Heart left ventricle (tissue), 16 donors: ENCODE measurements at regions not wholly inside any gene's neighbourhood (a gene's known extent, or its start where the extent isn't known, plus 50 kb on each side); places are given as distances from the start of the nearest gene placed in this dataset.

Experiments
- ATAC-seq, 4 donors: fragments of 200-7000 bp; cut with Tn5 transposase; one replicate each; pipeline ENCODE4 v1.9.1; 2020 to 2022; ENCODE audit warnings: moderate library complexity in 4 of 4, mild to moderate bottlenecking in 3 of 4, moderate number of reproducible peaks in 1 of 4
- DNase-seq, 5 donors: peaks; one replicate each; pipeline ENCODE4 v3.0.0-alpha.2; 2020
- H3K27ac ChIP-seq, 12 donors: fragments of 200-600 bp; sonication (generic) in 4 of 12; one replicate each; pipeline versions ENCODE4 v1.5.0 to v1.8.0; 2016 to 2022; ENCODE audit warnings: mild to moderate bottlenecking in 2 of 12
- H3K27me3 ChIP-seq, 9 donors: fragments of 200-600 bp; sonication (generic) in 2 of 9; one replicate each; pipeline versions ENCODE4 v1.5.1 to v1.8.0; 2016 to 2022; ENCODE audit warnings: mild to moderate bottlenecking in 3 of 9
- H3K36me3 ChIP-seq, 9 donors: fragments of 200-600 bp; sonication (generic) in 2 of 9; one replicate each; pipeline versions ENCODE4 v1.5.0 to v1.8.0; 2018 to 2022; ENCODE audit warnings: mild to moderate bottlenecking in 2 of 9
- H3K4me1 ChIP-seq, 12 donors: fragments of 200-600 bp; sonication (generic) in 4 of 12; one replicate each; pipeline versions ENCODE4 v1.5.0 to v1.8.0; 2016 to 2022; ENCODE audit warnings: mild to moderate bottlenecking in 3 of 12
- H3K4me3 ChIP-seq, 12 donors: fragments of 200-600 bp; sonication (generic) in 4 of 12; one replicate each; pipeline versions ENCODE4 v1.5.0 to v1.8.0; 2017 to 2022; ENCODE audit warnings: mild to moderate bottlenecking in 9 of 12, moderate library complexity in 4 of 12
- H3K9me3 ChIP-seq, 12 donors: fragments of 200-600 bp; sonication (generic) in 4 of 12; one replicate each; pipeline versions ENCODE4 v1.5.0 to v1.8.0; 2016 to 2022; ENCODE audit warnings: mild to moderate bottlenecking in 1 of 12
- CTCF ChIP-seq, 12 donors: fragments of 200-600 bp; sonication (generic) in 4 of 12; IDR thresholded peaks; one replicate each; pipeline versions ENCODE4 v1.5.0 to v1.8.0; 2018 to 2022; ENCODE audit warnings: antibody characterized with exemption in 12 of 12, mild to moderate bottlenecking in 5 of 12
- POLR2A ChIP-seq, 2 donors: fragments of 450-650 bp; IDR thresholded peaks; one replicate each; pipeline ENCODE4 v1.6.1; 2017; ENCODE audit warnings: antibody characterized with exemption in 2 of 2, mild to moderate bottlenecking in 2 of 2, moderate library complexity in 2 of 2
- WGBS, 4 donors: extraction: QIAGEN DNeasy Blood & Tissue Kit in 2 of 4; methylation state at CpG; one replicate each; pipeline versions ENCODE4 v1.1.5 to v1.1.7; 2013 to 2018; 5-methylcytosine and 5-hydroxymethylcytosine counted together
- intact Hi-C, 10 donors: fragments of 100-400 bp; cut with DNase I; formaldehyde crosslinking; loops; one replicate each; pipeline versions ENCODE4 v1.11.1 to v1.14.2; 2022
- donor health status: ischemic (EF 13 %, LVEDD 7.1; RV severe dilation, severe dysfunction).
- donor health status: healthy with polysubstance abuse.
- donor health status: DM: no; HTN: yes; CAD: no.
- donor health status: DM: no; HTN: no; CAD: no.
- donor health status: ischemic (EF 25% LVEDD 6.9; RV normal size, moderate dysfunction).
- donor health status: ischemic (EF 25% LVEDD 5.7; RV mildly dilated, moderate dysfunction).
- donor health status: healthy.
- donor health status: DM: yes; HTN: yes; CAD: no.
- donor health status: ischemic (EF 35%, LVEDD 5.7; RV mildly dilated, moderate dysfunction).
- donor health status: nonischemic (EF 11% LVEDD 7.7; RV severe dilation, severe dysfunction).
- donor health status: DM: yes; HTN: yes; CAD: no.
- donor health status: PGD.
- donor health status: ischemic (EF 29% LVEDD 5.4; RV normal size, mild dysfunction).
- donor health status: nonischemic (EF 23%, LVEDD 6.1; RV moderate dilation, normal function).

GRCh38 chr2:220585241-220585640, 957.8 kb downstream of the SLC4A3 start:
- Histone ChIP-seq H3K9me3 (no peaks in the 10 kb centered on the region), H3K36me3 (no peaks in the 10 kb centered on the region), H3K4me3 (no peak overlapping the region), H3K27ac (no peak overlapping the region), H3K27me3 (no peaks in the 10 kb centered on the region), H3K4me1 (no peaks in the 10 kb centered on the region)
- TF ChIP-seq CTCF (IDR thresholded peaks at IDR 0.05): no peak
- no peak for TF ChIP-seq POLR2A (IDR thresholded peaks at IDR 0.05)
- WGBS, 4 donors: 35 to 71% (median 58%) methylated on average over 2 of the region's 2 CpGs
- ATAC-seq (no peak), DNase-seq (no peak)
- intact Hi-C loops: no loop called here

- TF ChIP-seq CTCF (IDR thresholded peaks at IDR 0.05) (no peak), POLR2A (IDR thresholded peaks at IDR 0.05) (no peak)
- H3K4me3 ChIP-seq: no peak overlapping the region
- H3K27me3 ChIP-seq: no peaks in the 10 kb centered on the region
- DNase-seq (no peak), ATAC-seq (no peak)
- no peak overlapping the region for H3K27ac ChIP-seq
- no peaks in the 10 kb centered on the region for H3K9me3 ChIP-seq
- no peaks in the 10 kb centered on the region for H3K4me1 ChIP-seq
- H3K36me3 ChIP-seq: no peaks in the 10 kb centered on the region
- intact Hi-C loops: no loop called here
- WGBS, 4 donors: 68 to 79% (median 75%) methylated on average over 5 of the region's 5 CpGs
Observed at GRCh38 chr2:220586980-220587530, 959.6 kb downstream of the SLC4A3 start.

DNA sequence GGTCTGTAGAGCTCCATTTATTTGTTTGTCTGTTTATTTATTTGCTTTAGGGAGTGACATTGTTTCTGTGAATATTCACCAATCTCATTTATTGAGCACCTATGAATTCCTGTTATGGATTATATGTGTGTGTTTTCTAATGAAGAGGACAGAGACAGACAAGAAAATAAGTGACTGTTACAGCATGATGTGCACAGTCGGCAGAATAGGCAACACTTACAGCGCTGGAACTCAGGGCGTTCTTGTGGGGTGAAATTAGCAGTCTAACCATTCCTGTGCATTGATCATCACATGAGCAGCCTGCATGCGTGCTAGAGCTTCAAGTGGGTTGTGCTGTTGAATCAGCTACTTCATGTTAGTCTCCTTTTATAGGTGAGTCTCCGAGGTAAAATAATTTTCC, 960.7 kb downstream of the SLC4A3 start:
- intact Hi-C loops: no loop called here
- 89 to 93% (median 92%) methylated on average over 5 of the region's 5 CpGs for WGBS, 4 donors
- H3K4me3 ChIP-seq: no peak overlapping the region

DNA sequence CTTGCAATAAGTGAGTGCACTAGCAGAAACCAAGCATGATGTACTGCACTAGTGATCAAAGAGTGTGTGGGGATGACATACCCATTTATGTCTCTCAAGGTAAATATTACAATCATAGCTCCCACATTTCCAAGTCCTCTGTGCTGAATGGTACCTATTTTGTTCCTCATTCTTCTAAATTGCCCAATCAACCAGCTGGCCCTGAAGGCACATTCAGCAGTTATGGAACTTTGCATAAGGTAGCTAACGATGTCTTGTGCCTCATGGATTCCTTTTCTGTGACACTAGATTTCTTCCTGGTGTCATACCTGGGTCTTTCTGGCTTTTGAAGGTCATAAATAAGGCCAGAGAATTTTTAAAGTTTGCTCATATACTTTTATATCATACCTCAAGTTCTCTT, 963.0 kb downstream of the SLC4A3 start:
- no peaks in the 10 kb centered on the region for H3K9me3 ChIP-seq
- DNase-seq (no peak), ATAC-seq (no peak)
- no peaks in the 10 kb centered on the region for H3K4me1 ChIP-seq
- intact Hi-C loops: no loop called here
- no peaks in the 10 kb centered on the region for H3K36me3 ChIP-seq
- H3K27me3 ChIP-seq: no peaks in the 10 kb centered on the region
- H3K4me3 ChIP-seq: no peak overlapping the region
- WGBS, 4 donors: 91 to 97% (median 95%) methylated on average over 1 of the region's 1 CpG
- TF ChIP-seq CTCF (IDR thresholded peaks at IDR 0.05) (no peak), POLR2A (IDR thresholded peaks at IDR 0.05) (no peak)
- no peak overlapping the region for H3K27ac ChIP-seq

More for the DNA sequence above, 960.7 kb downstream of the SLC4A3 start:
- Histone ChIP-seq H3K27ac (no peak overlapping the region), H3K4me1 (no peaks in the 10 kb centered on the region), H3K36me3 (no peaks in the 10 kb centered on the region), H3K9me3 (no peaks in the 10 kb centered on the region), H3K27me3 (no peaks in the 10 kb centered on the region)
- ATAC-seq (no peak), DNase-seq (no peak)
- no peak for TF ChIP-seq CTCF (IDR thresholded peaks at IDR 0.05)
